B cell (primary cell): ENCODE measurements at regions not wholly inside any gene's neighbourhood (a gene's known extent, or its start where the extent isn't known, plus 50 kb on each side); places are given as distances from the start of the nearest gene placed in this dataset.
"Not testable (repeated sequence)": the region's sequence is repeated elsewhere in the genome, so short reads cannot be mapped to it uniquely, and the experiment has no call there.

Source experiments
- ATAC-seq: fragments of 200-7000 bp; cut with Tn5 transposase; one replicate; pipeline ENCODE4 v1.10.0; 2021; ENCODE audit warnings: low read depth, mild to moderate bottlenecking, moderate number of reproducible peaks, moderate library complexity
- CTCF ChIA-PET: fragments of 350-600 bp; sonication (Branson Sonifier 250); formaldehyde crosslinking; loops from one replicate; lab custom pipeline; 2021; ENCODE audit warnings: antibody characterized with exemption, inconsistent platforms; lab: Charles Lee
- POLR2A ChIA-PET: fragments of 350-600 bp; sonication (Branson Sonifier 250); formaldehyde crosslinking; loops from one replicate; lab custom pipeline; 2021; ENCODE audit warnings: antibody characterized with exemption; lab: Charles Lee
- DNase-seq: peaks from one replicate; pipeline ENCODE4 v3.0.0; 2013
- H2AFZ ChIP-seq: 2 replicates; pipeline ENCODE4 v1.6.1; 2012; ENCODE audit warnings: mild to moderate bottlenecking, low read depth, low read length; ENCODE audit not compliant: insufficient read depth, poor library complexity, severe bottlenecking
- H3K27ac ChIP-seq, 2 donors: 1 replicate in 1 of 2; 2 replicates in 1 of 2; pipeline ENCODE4 v1.5.1; 2012 to 2013; ENCODE audit warnings: low read length in 2 of 2, mild to moderate bottlenecking in 2 of 2, moderate library complexity in 1 of 2
- H3K27me3 ChIP-seq, 4 experiments: fragments of 200-600 bp in 1 of 4; sonication (generic) in 1 of 4; replicated peaks in 1 of 4; 1 replicate in 2 of 4; 2 replicates in 2 of 4; pipeline versions ENCODE4 v1.6.1 to v1.7.0; 2013 to 2016; ENCODE audit warnings: low read length in 3 of 4, mild to moderate bottlenecking in 2 of 4, mixed read lengths in 1 of 4, moderate library complexity in 1 of 4; ENCODE audit not compliant: insufficient read depth in 4 of 4, control insufficient read depth in 3 of 4; ENCODE audit errors: control extremely low read depth in 1 of 4
- H3K36me3 ChIP-seq, 2 experiments: replicated peaks in 1 of 2; 1 replicate in 1 of 2; 2 replicates in 1 of 2; pipeline versions ENCODE4 v1.6.1 to v1.7.1; 2013; ENCODE audit warnings: low read length in 1 of 2; ENCODE audit not compliant: insufficient read depth in 2 of 2, control insufficient read depth in 1 of 2; ENCODE audit errors: control extremely low read depth in 1 of 2, extremely low read depth in 1 of 2
- H3K4me1 ChIP-seq, 2 donors: fragments of 200-600 bp in 1 of 2; sonication (generic) in 1 of 2; 1 replicate in 1 of 2; 2 replicates in 1 of 2; pipeline versions ENCODE4 v1.5.1 to v1.6.1; 2013 to 2017; ENCODE audit warnings: low read length in 2 of 2; ENCODE audit not compliant: control insufficient read depth in 2 of 2, insufficient read depth in 2 of 2
- H3K4me2 ChIP-seq: replicated peaks from 2 replicates; pipeline ENCODE3; 2012; ENCODE audit warnings: mild to moderate bottlenecking, low read depth, low read length; ENCODE audit not compliant: poor library complexity, severe bottlenecking
- H3K4me3 ChIP-seq, 5 experiments: fragments of 200-600 bp in 1 of 5; sonication (generic) in 1 of 5; 1 replicate in 3 of 5; 2 replicates in 2 of 5; pipeline versions ENCODE4 v1.5.1 to v1.7.0; 2011 to 2016; ENCODE audit warnings: low read length in 4 of 5, mild to moderate bottlenecking in 4 of 5, low read depth in 2 of 5, control low read depth in 1 of 5, moderate library complexity in 1 of 5; ENCODE audit not compliant: insufficient read depth in 1 of 5; ENCODE audit errors: control extremely low read depth in 1 of 5, extremely low read depth in 1 of 5
- H3K79me2 ChIP-seq: fragments of 200-600 bp; sonication (generic); one replicate; pipeline ENCODE4 v1.6.0; 2016; ENCODE audit warnings: low read length; ENCODE audit not compliant: control insufficient read depth, insufficient read depth
- H3K9ac ChIP-seq: fragments of 200-600 bp; sonication (generic); 2 replicates; pipeline ENCODE4 v1.6.1; 2017; ENCODE audit warnings: mild to moderate bottlenecking, low read length, moderate library complexity
- H3K9me3 ChIP-seq, 3 donors: one replicate each; pipeline versions ENCODE4 v1.6.1 to v1.7.1; 2013; ENCODE audit warnings: low read length in 2 of 3; ENCODE audit not compliant: control insufficient read depth in 2 of 3, insufficient read depth in 1 of 3; ENCODE audit errors: control extremely low read depth in 1 of 3
- H4K20me1 ChIP-seq: 2 replicates; pipeline ENCODE4 v1.6.0; 2012; ENCODE audit warnings: mild to moderate bottlenecking, low read length; ENCODE audit not compliant: insufficient read depth, control insufficient read depth, poor library complexity, severe bottlenecking
- H3K27ac Mint-ChIP-seq: one replicate; pipeline ENCODE4 v1.8.0; 2021; ENCODE audit warnings: mixed read lengths
- H3K27me3 Mint-ChIP-seq: one replicate; pipeline ENCODE4 v1.8.0; 2021; ENCODE audit warnings: mixed read lengths
- H3K4me1 Mint-ChIP-seq: one replicate; pipeline ENCODE4 v1.8.0; 2021; ENCODE audit warnings: mixed read lengths
- H3K4me3 Mint-ChIP-seq: one replicate; pipeline ENCODE4 v1.8.0; 2021; ENCODE audit warnings: mixed read lengths
- H3K9me3 Mint-ChIP-seq: one replicate; pipeline ENCODE4 v1.8.0; 2022; ENCODE audit warnings: mixed read lengths; ENCODE audit not compliant: insufficient read depth
- EZH2 ChIP-seq: IDR thresholded peaks from 2 replicates; pipeline ENCODE4 v1.6.1; 2012; ENCODE audit warnings: borderline replicate concordance, low read depth, mild to moderate bottlenecking, moderate library complexity, low read length; ENCODE audit not compliant: insufficient read depth, poor library complexity, severe bottlenecking
- WGBS: methylation state at CpG from one replicate; pipeline ENCODE4 v1.1.5; 2013; ENCODE audit warnings: missing lambda C conversion rate; ENCODE audit not compliant: insufficient coverage; 5-methylcytosine and 5-hydroxymethylcytosine counted together
- intact Hi-C: fragments of 100-400 bp; cut with micrococcal nuclease; formaldehyde crosslinking; loops from one replicate; pipeline ENCODE4 v1.10.0; 2022
- TF ChIP-seq, protein P1 (sequence below): fragments of 200-600 bp; IDR thresholded peaks from one replicate; pipeline ENCODE4 v1.8.0; 2022; ENCODE audit warnings: antibody characterized with exemption, mild to moderate bottlenecking

DNA sequence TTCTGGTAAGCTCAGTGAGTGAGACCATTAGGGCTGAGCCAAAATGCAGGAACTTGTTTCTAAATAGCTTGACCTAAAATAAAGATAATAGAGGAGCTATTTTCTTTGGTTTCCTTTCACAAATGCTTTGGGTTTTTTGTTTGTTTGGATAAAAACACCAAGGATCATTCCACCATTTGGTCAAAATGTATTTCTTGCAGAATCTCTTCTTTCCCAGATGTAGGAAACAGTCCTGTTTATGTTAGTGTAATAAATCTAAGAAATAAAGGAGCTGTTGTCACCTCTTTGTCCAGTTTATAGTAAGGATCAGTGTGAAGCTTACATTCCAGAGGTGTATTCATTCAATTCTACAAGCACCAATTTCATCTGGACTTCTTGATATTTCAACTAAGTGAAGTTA lies 297.8 kb downstream of the GJA1 start:
- H3K79me2 ChIP-seq: no peaks in the 10 kb centered on the region
- Mint-ChIP-seq H3K27ac (no peak overlapping the region), H3K9me3 (peaks cover 3% of the 10 kb centered on the region), H3K27me3 (no peaks in the 10 kb centered on the region), H3K4me1 (no peaks in the 10 kb centered on the region), H3K4me3 (no peak overlapping the region)
- no peaks in the 10 kb centered on the region for H3K27me3 ChIP-seq
- no peaks in the 10 kb centered on the region for H4K20me1 ChIP-seq
- no peaks in the 10 kb centered on the region for H3K4me1 ChIP-seq
- ChIA-PET CTCF (no interaction called here), POLR2A (no interaction called here)
- H2AFZ ChIP-seq: no peak overlapping the region
- no peaks in the 10 kb centered on the region for H3K36me3 ChIP-seq
- no peak for ATAC-seq
- H3K9ac ChIP-seq: no peak overlapping the region
- no peak for DNase-seq
- H3K4me2 ChIP-seq: no peak overlapping the region
- no peak for TF ChIP-seq EZH2
- TF ChIP-seq, protein P1, sequence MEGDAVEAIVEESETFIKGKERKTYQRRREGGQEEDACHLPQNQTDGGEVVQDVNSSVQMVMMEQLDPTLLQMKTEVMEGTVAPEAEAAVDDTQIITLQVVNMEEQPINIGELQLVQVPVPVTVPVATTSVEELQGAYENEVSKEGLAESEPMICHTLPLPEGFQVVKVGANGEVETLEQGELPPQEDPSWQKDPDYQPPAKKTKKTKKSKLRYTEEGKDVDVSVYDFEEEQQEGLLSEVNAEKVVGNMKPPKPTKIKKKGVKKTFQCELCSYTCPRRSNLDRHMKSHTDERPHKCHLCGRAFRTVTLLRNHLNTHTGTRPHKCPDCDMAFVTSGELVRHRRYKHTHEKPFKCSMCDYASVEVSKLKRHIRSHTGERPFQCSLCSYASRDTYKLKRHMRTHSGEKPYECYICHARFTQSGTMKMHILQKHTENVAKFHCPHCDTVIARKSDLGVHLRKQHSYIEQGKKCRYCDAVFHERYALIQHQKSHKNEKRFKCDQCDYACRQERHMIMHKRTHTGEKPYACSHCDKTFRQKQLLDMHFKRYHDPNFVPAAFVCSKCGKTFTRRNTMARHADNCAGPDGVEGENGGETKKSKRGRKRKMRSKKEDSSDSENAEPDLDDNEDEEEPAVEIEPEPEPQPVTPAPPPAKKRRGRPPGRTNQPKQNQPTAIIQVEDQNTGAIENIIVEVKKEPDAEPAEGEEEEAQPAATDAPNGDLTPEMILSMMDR: no peak
- peaks cover 0 to 16% (median 0%) of the 10 kb centered on the region in 3 donors for H3K9me3 ChIP-seq
- intact Hi-C loops: no loop called here
- H3K4me3 ChIP-seq: no peak overlapping the region
- H3K27ac ChIP-seq: no peak overlapping the region

DNA sequence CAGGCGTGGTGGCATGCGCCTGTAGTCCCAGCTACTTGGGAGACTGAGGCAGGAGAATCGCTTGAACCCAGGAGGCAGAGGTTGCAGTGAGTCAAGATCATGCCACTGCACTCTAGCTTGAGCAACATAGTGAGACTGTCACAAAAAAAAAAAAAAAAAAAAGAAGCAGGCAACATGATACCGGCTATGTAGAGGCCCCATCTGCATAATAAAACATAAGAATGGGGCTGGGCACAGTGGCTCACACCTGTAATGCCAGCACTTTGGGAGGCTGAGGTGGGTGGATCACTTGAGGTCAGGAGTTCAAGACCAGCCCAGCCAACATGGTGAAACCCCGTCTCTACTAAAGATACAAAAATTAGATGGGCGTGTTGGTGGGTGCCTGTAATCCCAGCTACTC lies 304.7 kb downstream of the GJA1 start:
- H3K27me3 ChIP-seq, H3K4me2 ChIP-seq, H2AFZ ChIP-seq, DNase-seq, H3K9me3 Mint-ChIP-seq, H4K20me1 ChIP-seq, H3K27ac ChIP-seq, POLR2A ChIA-PET, H3K79me2 ChIP-seq, ATAC-seq, H3K36me3 ChIP-seq, intact Hi-C loops, H3K4me1 Mint-ChIP-seq, H3K27ac Mint-ChIP-seq, H3K4me3 ChIP-seq, H3K9me3 ChIP-seq, H3K4me1 ChIP-seq, CTCF ChIA-PET, H3K9ac ChIP-seq, H3K27me3 Mint-ChIP-seq, H3K4me3 Mint-ChIP-seq: not testable (repeated sequence)
- no CpG with 5 or more reads among the region's 6 CpGs for WGBS
